UCSD-AML1 (cell line): ENCODE measurements at regions not wholly inside any gene's neighbourhood (a gene's known extent, or its start where the extent isn't known, plus 50 kb on each side); places are given as distances from the start of the nearest gene placed in this dataset.

Source experiments
- DNase-seq: peaks from one replicate; lab custom pipeline; 2025; ENCODE audit not compliant: unreplicated experiment; lab: John Stamatoyannopoulos, UW

GRCh38 chr7:41910940-41911600 lies 208.2 kb upstream of the INHBA start:
- no peak for DNase-seq

- no peak for DNase-seq
These were observed 204.6 kb upstream of the INHBA start for GRCh38 chr7:41907444-41907843.

DNA sequence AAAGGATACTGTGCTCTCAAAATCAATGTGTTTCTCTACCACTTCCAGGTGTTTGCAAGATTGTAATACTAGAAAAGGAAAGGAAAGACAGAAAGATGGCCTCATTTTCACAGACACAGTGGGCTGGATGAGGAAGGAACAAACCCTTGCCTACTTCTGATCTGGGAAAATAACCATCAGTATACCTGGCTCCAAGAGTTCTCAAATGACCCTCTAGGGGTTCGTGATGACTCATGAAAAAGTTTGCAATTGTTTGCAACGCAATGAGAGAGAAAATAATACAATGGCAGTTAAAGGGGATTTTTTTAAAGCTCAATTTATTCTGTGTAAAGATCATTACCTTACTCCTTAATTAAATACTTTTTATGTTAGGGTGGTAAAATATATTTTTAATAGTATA lies 197.6 kb upstream of the INHBA start:
- DNase-seq = no peak

- no peak for DNase-seq
These were observed 197.0 kb upstream of the INHBA start for GRCh38 chr7:41899823-41900433.

DNA sequence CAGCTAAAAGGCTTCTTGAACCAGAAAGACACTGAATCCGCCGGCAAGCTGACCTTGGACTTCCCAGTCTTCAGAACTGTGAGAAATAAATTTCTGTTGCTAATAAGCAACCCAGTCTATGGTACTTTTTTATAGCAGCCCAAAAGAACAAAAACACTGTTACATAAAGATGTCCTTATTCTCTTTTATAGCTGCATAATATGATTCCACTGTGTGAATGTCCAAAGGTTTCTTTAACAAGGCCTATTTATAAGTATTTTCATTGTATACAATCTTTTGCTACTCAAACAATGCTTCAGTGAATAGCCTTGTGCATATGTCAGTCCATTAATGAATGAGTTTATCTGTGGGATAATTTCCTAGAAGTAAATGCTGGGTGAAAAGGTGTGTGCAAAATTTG lies 190.8 kb upstream of the INHBA start:
- no peak for DNase-seq

GRCh38 chr7:41892356-41893100 lies 189.6 kb upstream of the INHBA start:
- peak; percentile 34 for DNase-seq

DNA sequence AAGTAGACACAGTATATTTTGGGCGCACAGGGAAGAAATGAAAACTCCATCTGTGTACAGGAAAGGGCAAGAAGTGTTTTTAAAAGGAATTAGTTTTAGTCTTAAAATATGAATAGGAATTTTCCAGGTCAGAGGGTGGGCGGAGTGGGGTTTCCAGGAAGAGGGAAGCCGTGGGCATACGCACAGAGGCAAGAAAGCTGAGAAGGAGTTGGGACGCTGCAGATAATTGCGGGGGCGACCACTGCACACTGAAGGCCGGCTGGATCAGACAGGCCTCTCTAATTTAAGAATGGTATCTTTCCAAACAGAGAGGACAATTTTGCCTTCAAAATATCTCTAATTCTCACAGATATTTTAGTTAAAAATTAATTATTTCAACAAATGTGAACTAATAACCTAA lies 189.1 kb upstream of the INHBA start:
- no peak for DNase-seq

- no peak for DNase-seq
These were observed 187.9 kb upstream of the INHBA start for GRCh38 chr7:41890631-41891274.

- no peak for DNase-seq
These were observed 186.6 kb upstream of the INHBA start for GRCh38 chr7:41889472-41889871.

- no peak for DNase-seq
These were observed 186.2 kb upstream of the INHBA start for GRCh38 chr7:41889040-41889439.

GRCh38 chr7:41887416-41887815 lies 184.5 kb upstream of the INHBA start:
- no peak for DNase-seq

GRCh38 chr7:41886901-41887311 lies 184.0 kb upstream of the INHBA start:
- DNase-seq = no peak

- DNase-seq = no peak
These were observed 183.5 kb upstream of the INHBA start for GRCh38 chr7:41886262-41886900.

GRCh38 chr7:41885748-41886147 lies 182.9 kb upstream of the INHBA start:
- no peak for DNase-seq

DNA sequence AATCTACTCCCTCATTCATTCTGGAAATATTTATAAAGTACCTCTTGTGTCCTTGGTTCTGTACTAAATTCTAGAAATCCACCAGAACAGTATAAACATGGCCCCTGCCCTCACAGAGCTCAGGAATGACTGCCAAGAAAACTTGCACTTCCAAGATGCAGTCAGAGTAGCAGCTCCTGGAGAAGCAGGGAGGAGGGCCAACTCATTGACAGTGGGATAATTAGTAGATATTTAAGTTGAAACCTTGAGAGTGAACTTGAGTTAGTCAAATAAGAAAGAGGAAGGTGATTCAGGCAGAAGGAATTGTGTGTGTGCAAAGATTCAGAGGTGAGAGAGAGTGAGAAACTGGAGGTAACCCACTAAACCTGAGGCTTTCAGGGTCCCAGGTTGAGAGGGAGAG lies 182.2 kb upstream of the INHBA start:
- no peak for DNase-seq

DNA sequence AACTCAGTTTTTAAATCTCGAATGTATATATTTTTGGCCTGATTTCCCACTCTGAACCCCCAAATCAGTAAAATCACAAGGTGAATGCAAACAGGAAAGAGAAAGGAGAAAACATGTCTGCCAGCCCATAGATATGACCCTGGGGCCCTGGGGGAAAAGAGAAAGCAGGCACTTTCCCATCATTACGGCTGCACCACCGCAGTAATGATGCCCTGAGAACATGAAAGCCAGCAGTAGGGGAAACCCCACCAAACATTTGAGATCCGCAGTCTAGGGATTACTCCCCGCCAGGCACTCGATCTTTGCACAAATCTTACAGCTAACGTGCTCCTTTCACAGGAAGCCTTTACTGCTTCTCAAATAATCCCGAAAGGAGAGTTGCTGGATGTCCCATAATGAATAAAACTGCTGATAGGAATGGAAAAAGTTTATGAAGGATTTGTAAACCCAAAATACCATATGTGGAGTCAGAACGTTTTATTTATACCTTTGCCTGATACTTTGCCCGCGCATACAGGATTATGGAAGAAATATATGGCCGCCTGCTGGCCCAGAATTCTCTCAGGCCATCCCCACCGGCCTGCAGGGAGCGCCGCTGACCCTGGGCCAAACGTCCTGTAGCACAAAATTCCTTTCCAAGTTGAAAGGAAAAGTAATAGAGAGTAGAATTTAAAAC lies 180.0 kb upstream of the INHBA start:
- DNase-seq = no peak

GRCh38 chr7:41882256-41882655 lies 179.4 kb upstream of the INHBA start:
- DNase-seq = no peak

DNA sequence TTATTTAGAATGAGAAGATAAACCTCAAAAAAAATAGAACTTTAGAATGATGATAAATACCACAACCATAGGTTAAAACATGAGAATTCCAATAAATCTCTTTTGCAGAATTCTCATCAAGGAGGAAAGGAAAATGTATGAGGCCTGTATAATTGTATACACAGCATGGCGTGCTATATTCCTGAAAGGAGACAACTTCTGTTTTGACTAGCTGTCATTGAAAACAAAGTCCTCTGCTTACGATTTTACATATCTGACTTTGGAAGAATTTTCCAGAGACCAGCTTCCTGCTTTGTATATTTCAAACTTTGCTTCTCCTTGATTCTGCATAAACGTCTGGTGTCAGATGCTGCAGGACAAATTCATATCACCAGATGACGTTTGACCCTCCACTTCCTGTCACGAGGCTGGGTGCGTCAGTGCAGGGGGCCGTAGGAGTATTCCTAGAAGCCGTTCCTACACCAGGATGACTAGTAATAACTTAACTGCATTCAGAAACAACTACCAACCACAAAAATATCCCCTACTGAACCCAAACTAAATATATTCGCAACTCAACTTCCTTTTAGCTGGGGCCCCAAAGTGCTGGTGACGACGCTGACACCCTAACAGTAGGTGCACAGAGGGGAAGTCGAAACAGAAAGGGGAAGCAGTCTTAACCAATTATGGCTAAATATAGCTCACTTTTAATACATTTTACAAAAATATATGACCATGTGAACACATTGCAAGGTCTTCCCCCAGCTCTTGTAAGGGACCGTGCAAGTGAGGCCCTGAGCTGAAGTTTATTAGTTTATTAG lies 178.6 kb upstream of the INHBA start:
- peak; percentile 71 for DNase-seq

- no peak for DNase-seq
These were observed 177.2 kb upstream of the INHBA start for GRCh38 chr7:41880107-41880506.

DNA sequence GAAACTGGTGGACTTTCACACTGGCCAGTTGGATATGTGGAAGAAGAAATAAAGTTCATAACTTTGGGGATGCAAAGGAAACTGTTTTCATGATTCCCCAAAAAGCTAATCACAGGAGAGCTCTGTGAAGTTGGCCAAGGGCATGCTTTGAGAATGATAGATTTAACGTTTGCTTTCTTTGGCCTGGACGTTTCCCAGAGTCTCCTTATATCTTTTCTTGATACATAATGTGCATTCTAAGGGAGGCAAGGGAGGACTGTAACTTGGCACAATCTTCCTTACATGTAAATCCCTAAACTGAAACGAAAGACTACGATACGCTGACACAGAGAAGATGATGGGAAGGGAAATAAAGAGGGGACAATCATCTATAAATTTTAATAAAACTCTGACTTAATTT lies 176.5 kb upstream of the INHBA start:
- no peak for DNase-seq
